GM21447 (cell line): ENCODE measurements at regions not wholly inside any gene's neighbourhood (a gene's known extent, or its start where the extent isn't known, plus 50 kb on each side); places are given as distances from the start of the nearest gene placed in this dataset.
"Not testable (repeated sequence)": the region's sequence is repeated elsewhere in the genome, so short reads cannot be mapped to it uniquely, and the experiment has no call there.

Experiments
- ATAC-seq: cut with Tn5 transposase; IDR thresholded peaks from one replicate; pipeline ENCODE4 v1.9.1; 2021; ENCODE audit not compliant: unreplicated experiment

- ATAC-seq = no peak
These were observed 99.0 kb downstream of the QRSL1 start for GRCh38 chr6:106728296-106728870.

DNA sequence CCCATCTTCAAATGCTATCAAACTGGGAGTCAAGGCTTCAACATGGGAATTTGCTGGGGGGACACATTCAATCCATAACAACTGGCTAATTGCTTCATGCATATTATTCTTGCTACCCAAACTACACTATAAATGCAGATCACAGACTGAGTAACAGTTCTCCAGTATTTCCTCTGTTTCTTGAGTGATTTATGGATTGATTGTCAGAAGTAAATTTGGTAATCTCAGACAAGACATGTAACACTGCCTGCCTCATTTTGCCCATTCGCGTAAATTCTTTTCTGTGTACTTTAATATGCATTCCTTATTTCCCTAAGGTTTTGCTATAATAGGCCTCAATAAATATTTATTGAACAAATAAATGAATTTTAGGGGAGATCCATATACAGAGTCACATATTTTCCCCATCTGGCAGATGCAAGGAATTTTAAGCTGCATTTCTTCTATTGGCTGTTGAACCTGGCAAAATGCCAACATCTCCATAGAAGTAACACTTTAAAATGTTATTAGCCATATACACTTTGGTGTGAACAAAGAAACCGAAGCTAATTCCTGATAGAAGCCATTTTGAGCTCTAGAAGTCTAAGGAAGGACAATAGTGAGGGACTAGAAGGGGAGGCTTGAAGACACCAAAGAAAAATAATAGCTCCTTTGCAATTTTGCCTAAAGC lies 98.2 kb downstream of the QRSL1 start:
- no peak for ATAC-seq

GRCh38 chr6:106724848-106725247 lies 95.5 kb downstream of the QRSL1 start:
- ATAC-seq = no peak

- no peak for ATAC-seq
These were observed 95.0 kb downstream of the QRSL1 start for GRCh38 chr6:106724337-106724736.

- ATAC-seq = not testable (repeated sequence)
These were observed 94.0 kb downstream of the QRSL1 start for GRCh38 chr6:106723419-106723818.

GRCh38 chr6:106721189-106721588 lies 91.8 kb downstream of the QRSL1 start:
- not testable (repeated sequence) for ATAC-seq
